ENCODE measurements at regions not wholly inside any gene's neighbourhood (a gene's known extent, or its start where the extent isn't known, plus 50 kb on each side); places are given as distances from the start of the nearest gene placed in this dataset.

DNA sequence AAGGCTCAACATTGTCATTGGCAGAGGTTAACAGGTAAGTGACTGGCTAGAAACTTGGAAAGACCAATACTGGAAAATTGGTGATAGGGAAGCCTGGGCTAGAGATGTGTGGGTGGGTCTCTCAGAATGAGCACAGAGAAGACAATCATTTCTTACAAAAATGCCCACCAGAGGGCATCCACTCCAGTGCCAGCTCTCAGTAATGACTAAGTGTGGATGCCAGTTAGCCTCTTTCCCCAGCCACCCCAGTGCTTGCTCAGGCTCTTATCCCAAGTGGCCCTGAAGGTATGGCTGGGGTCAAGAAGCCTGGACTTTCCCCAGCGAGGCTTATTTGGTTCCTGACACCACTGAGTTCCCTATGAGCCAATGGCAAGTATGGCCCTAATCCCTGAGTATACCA lies 115.9 kb upstream of the ST8SIA2 start:
- Histone ChIP-seq H3K4me3 (no peak overlapping the region), H3K9ac (ENCODE audit: insufficient read depth in 1 of 2, low read length in 2 of 2) (no peak overlapping the region), H3K4me1 (ENCODE audit: control insufficient read depth in 5 of 5, insufficient read depth in 5 of 5, low read length in 5 of 5) (peaks cover 0 to 2% (median 0%) of the 10 kb centered on the region in 5 donors), H3K36me3 (ENCODE audit: control insufficient read depth in 4 of 4, insufficient read depth in 4 of 4, low read length in 4 of 4) (no peaks in the 10 kb centered on the region), H3K9me3 (ENCODE audit: control insufficient read depth in 4 of 4, insufficient read depth in 3 of 4, low read length in 3 of 4) (no peaks in the 10 kb centered on the region), H3K27me3 (ENCODE audit: control insufficient read depth in 3 of 3, insufficient read depth in 3 of 3, low read length in 2 of 3) (peaks cover 0 to 6% (median 0%) of the 10 kb centered on the region in 3 donors), H3K27ac (ENCODE audit: low read depth in 1 of 2, low read length in 1 of 2) (no peak overlapping the region)
- DNase-seq (peak; percentile 30 to 59 (median 54)), ATAC-seq (ENCODE audit: insufficient read depth, low FRiP score) (no peak)
- WGBS, 2 donors = 46 to 91% methylated on average over 1 of the region's 1 CpG
- TF ChIP-seq, protein P1, sequence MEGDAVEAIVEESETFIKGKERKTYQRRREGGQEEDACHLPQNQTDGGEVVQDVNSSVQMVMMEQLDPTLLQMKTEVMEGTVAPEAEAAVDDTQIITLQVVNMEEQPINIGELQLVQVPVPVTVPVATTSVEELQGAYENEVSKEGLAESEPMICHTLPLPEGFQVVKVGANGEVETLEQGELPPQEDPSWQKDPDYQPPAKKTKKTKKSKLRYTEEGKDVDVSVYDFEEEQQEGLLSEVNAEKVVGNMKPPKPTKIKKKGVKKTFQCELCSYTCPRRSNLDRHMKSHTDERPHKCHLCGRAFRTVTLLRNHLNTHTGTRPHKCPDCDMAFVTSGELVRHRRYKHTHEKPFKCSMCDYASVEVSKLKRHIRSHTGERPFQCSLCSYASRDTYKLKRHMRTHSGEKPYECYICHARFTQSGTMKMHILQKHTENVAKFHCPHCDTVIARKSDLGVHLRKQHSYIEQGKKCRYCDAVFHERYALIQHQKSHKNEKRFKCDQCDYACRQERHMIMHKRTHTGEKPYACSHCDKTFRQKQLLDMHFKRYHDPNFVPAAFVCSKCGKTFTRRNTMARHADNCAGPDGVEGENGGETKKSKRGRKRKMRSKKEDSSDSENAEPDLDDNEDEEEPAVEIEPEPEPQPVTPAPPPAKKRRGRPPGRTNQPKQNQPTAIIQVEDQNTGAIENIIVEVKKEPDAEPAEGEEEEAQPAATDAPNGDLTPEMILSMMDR (IDR thresholded peaks at IDR 0.05; ENCODE audit: control extremely low read depth, extremely low read depth) = no peak

DNA sequence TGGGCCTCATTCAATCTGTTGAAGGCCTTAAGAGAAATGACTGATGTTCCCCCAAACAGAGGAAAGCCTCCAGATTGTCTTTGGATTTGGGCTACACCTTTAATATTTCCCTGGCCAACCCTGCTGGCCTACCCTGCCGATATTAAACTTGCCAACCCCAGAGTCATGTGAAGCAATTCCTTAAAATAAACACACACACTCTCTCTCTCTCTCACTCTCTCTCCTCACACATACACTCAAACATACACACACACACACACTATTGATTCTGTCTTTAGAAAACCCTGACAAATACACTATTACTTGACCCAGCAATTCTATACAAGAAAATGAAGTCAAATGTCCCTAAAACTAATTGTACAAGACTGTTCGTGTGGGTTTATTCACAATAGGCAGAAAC lies 109.9 kb upstream of the ST8SIA2 start:
- ATAC-seq (ENCODE audit: insufficient read depth, low FRiP score) = no peak
- TF ChIP-seq, protein P1 (IDR thresholded peaks at IDR 0.05; ENCODE audit: control extremely low read depth, extremely low read depth) = no peak

DNA sequence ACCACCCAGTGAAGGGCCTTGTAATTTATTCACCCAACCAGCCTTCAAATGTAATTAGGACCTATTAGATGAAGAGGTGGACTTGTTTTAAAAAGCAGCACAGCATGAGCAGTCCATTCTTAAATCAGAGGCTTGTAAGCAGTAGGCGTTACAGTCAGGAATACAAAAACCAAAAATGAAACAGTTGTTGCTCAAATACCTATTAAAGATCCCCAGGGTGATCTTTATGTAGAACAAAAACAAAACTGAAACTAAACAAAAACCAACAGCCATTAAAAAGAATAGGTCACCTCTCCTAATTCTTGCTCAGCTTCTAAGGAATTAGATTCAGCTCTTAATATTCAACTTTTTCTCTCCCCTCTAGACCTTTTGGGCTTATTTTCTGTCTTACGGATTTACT lies 104.9 kb upstream of the ST8SIA2 start:
- no peaks in the 10 kb centered on the region for H3K9me3 ChIP-seq (ENCODE audit: control insufficient read depth in 4 of 4, insufficient read depth in 3 of 4, low read length in 3 of 4)
- no peak overlapping the region for H3K4me3 ChIP-seq
- DNase-seq = no peak
- no peaks in the 10 kb centered on the region for H3K36me3 ChIP-seq (ENCODE audit: control insufficient read depth in 4 of 4, insufficient read depth in 4 of 4, low read length in 4 of 4)
- 78 to 88% methylated on average over 2 of the region's 2 CpGs for WGBS, 2 donors
- peaks cover 0 to 2% (median 0%) of the 10 kb centered on the region in 5 donors for H3K4me1 ChIP-seq (ENCODE audit: control insufficient read depth in 5 of 5, insufficient read depth in 5 of 5, low read length in 5 of 5)
- no peak for ATAC-seq (ENCODE audit: insufficient read depth, low FRiP score)
- H3K9ac ChIP-seq (ENCODE audit: insufficient read depth in 1 of 2, low read length in 2 of 2) = no peak overlapping the region
- H3K27ac ChIP-seq (ENCODE audit: low read depth in 1 of 2, low read length in 1 of 2) = no peak overlapping the region
- no peaks in the 10 kb centered on the region for H3K27me3 ChIP-seq (ENCODE audit: control insufficient read depth in 3 of 3, insufficient read depth in 3 of 3, low read length in 2 of 3)
- TF ChIP-seq, protein P1 (IDR thresholded peaks at IDR 0.05; ENCODE audit: control extremely low read depth, extremely low read depth) = no peak

More for the DNA sequence above, 109.9 kb upstream of the ST8SIA2 start:
- 45 to 72% methylated on average over 2 of the region's 2 CpGs for WGBS, 2 donors
- Histone ChIP-seq H3K27ac (ENCODE audit: low read depth in 1 of 2, low read length in 1 of 2) (no peak overlapping the region), H3K36me3 (ENCODE audit: control insufficient read depth in 4 of 4, insufficient read depth in 4 of 4, low read length in 4 of 4) (no peaks in the 10 kb centered on the region), H3K4me3 (no peak overlapping the region), H3K9ac (ENCODE audit: insufficient read depth in 1 of 2, low read length in 2 of 2) (no peak overlapping the region), H3K9me3 (ENCODE audit: control insufficient read depth in 4 of 4, insufficient read depth in 3 of 4, low read length in 3 of 4) (no peaks in the 10 kb centered on the region), H3K27me3 (ENCODE audit: control insufficient read depth in 3 of 3, insufficient read depth in 3 of 3, low read length in 2 of 3) (no peaks in the 10 kb centered on the region), H3K4me1 (ENCODE audit: control insufficient read depth in 5 of 5, insufficient read depth in 5 of 5, low read length in 5 of 5) (peaks cover 0 to 2% (median 0%) of the 10 kb centered on the region in 5 donors)
- peak in 2 of 3 donors; percentile 25 to 39 for DNase-seq

DNA sequence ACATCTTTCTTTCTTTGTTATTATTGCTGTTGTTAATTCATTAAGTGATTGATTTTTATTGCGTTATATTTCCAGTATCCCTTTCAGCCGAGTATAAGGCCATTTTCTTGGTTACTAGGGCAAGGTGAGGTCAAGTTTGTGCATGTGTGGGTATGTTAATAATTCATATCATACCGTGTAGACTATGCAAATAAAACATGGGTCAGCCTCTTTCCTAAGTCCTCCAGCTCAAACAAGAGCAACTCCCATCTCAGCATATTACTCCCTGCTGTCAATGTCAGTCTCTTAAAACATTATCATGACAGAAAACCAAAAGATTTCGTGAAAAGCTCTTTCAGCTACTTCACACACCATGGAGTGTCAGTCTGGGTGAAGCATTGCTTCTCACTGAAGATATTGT lies 103.9 kb upstream of the ST8SIA2 start:
- H3K4me3 ChIP-seq = no peak overlapping the region
- no peaks in the 10 kb centered on the region for H3K9me3 ChIP-seq (ENCODE audit: control insufficient read depth in 4 of 4, insufficient read depth in 3 of 4, low read length in 3 of 4)
- ATAC-seq (ENCODE audit: insufficient read depth, low FRiP score) (no peak), DNase-seq (no peak)
- peaks cover 0 to 2% (median 0%) of the 10 kb centered on the region in 5 donors for H3K4me1 ChIP-seq (ENCODE audit: control insufficient read depth in 5 of 5, insufficient read depth in 5 of 5, low read length in 5 of 5)
- H3K27ac ChIP-seq (ENCODE audit: low read depth in 1 of 2, low read length in 1 of 2) = no peak overlapping the region
- H3K36me3 ChIP-seq (ENCODE audit: control insufficient read depth in 4 of 4, insufficient read depth in 4 of 4, low read length in 4 of 4) = no peaks in the 10 kb centered on the region
- H3K27me3 ChIP-seq (ENCODE audit: control insufficient read depth in 3 of 3, insufficient read depth in 3 of 3, low read length in 2 of 3) = no peaks in the 10 kb centered on the region
- WGBS, 2 donors = 66 to 82% methylated on average over 4 of the region's 4 CpGs
- TF ChIP-seq, protein P1 (IDR thresholded peaks at IDR 0.05; ENCODE audit: control extremely low read depth, extremely low read depth) = no peak
- H3K9ac ChIP-seq (ENCODE audit: insufficient read depth in 1 of 2, low read length in 2 of 2) = no peak overlapping the region
